NCI-H2081 treated with DMSO at 0.1 percent for 48 hours (cell line): ENCODE measurements at regions not wholly inside any gene's neighbourhood (a gene's known extent, or its start where the extent isn't known, plus 50 kb on each side); places are given as distances from the start of the nearest gene placed in this dataset.
"Not testable (repeated sequence)": the region's sequence is repeated elsewhere in the genome, so short reads cannot be mapped to it uniquely, and the experiment has no call there.

ENCODE experiments used
- DNase-seq: peaks from one replicate; lab custom pipeline; 2025; lab: John Stamatoyannopoulos, UW

DNA sequence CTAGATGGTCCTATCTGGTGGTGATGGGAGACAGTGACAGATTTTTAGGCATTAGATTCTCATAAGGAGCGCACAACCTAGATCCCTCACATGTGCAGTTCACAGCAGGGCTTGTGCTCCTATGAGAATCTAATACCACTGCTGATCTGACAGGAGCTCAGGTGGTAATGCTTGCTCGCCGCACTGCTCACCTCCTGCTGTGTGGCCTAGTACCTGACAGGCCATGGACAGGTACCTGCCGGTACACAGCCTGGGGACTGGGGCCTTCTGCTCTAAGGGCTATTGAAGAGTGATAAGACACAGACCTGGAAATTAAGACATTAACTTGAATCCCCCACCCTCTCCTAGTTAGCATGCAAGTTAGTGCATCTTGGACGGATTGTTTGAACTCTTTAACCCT is 64.4 kb downstream of the KLRB1 start:
- DNase-seq: not testable (repeated sequence)

DNA sequence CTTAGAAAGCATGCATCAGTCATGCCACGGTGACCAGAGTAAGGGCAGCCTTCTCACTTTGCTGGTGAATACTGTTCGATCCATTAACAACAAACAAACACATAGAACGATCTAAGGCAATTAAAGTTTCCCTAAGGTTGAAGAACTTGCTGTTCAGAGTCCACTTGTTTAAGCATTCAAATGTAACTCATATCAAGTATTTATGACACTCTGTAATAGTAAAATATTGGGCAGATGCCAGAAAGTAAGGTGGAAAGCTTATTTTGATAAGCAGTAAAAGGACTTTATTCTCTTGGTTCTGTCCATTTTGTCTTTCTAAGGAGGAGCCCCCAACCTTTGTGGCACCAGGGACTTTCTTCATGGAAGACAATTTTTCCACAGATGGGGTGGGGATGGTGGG is 64.9 kb downstream of the KLRB1 start:
- DNase-seq: not testable (repeated sequence)

DNA sequence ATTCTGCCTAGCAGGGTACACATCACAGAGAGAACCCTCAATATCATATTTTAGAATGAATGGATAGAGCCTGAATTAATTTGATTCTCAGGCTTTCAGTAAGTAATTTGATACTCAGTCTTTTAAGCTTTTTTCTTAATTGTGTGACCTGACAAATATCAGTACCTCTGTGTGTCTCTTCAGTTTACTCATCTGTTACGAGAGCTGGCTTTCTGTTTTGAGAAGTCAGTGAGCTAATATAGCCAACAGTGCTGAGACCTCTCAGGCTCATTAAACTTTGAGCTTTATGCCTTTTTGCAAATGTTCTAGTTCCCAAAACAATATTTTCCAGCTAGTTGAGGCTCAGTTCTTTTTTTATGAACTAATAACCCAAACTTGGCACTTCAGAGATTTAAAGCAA is 91.8 kb downstream of the KLRB1 start:
- not testable (repeated sequence) for DNase-seq

DNA sequence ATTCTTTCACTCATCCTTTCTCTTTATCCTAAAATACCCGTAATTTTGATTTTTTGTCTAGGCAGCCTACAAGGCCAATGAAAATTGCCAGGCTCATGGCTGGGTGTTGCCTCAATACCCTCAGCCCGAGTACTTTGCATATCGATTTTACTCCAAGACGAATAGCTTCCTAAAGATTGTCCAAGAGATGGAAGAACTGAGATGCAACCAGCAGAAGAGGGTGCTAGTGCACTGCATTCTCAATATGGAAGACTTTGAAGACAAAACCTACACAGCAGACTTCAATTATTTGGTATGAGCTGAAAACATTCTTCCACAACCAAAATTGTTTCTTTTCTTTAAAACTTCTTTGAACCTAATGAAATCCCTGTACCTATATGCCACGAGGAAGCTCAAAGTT is 95.0 kb downstream of the KLRB1 start:
- not testable (repeated sequence) for DNase-seq

DNA sequence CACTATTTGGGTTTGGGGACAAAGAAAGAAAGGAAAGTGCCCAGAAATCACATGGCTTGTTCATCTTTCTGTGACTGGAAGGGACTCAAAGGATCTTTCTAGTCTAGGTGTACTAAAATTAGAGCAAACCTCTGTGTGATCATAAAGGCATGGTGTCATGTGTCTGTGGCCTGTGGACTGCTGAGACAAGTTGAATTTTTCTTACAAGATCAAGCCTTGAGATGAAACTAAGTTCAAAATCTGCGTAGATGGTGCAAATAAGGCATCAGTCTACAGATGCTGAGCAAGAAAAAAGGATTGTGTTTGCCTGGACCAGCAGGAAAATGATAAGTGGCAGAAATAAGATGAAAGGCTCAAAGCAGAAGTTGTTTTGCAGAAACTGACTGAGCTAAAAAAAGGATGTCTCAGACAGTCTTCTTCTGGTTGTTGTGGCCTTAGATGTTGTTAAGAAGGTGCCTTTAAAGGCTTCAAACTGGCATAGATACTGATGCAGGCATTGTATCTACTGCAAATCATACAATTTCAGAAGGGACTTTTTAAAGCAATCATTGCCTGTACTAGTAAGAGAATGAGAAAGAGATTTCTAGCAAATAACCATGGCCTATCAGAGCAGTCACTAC is 97.2 kb downstream of the KLRB1 start:
- DNase-seq: not testable (repeated sequence)

DNA sequence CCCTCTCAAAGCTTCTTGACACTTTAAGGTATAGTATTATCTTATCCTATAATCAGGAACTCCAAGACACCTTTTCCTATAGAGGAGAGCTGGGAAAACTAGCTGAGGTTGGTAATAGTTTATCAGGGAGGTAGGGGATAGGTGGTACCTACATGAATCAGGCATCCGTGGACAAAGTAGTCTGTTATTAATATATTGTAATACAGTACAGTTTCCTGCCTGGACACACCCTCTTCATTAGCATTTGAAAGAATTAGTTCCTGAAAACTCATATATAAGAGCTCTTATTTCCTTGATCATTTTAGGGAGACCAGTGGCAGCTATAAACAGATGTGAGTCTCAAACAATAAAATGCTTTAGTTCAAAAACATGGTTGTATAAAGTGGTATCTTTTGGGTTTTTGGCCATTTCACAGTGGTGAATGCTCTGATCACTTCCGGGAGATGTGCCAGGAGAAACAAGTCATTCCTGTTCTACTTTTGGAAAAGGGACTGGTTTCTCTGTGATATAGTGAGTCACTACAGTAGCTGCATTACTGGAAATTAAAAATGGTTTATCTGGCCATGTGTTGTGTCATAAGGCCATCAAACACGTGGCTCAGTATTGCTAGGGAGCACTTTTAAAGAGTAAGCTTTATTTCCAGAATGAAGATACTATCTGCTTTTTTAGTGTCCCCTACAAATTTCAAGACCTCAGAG is 98.1 kb downstream of the KLRB1 start:
- DNase-seq: no peak

DNA sequence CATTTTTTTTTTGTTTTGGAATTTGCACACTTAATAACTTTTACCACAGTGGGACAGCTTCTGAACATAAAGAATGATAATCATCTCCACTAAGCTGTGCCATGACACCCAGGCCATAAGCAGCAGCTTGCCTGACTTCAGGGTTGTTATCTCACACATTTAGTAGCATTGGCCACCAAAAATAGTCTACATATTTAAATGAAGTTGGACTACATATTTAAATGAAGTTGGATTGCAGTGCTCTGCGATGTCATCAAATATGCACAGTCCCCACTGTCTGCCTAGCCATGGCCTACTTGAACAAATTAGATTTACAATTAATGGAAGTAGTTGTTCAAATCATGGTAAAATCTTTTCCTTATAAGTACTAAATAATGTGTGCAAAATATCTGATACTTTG is 101.0 kb downstream of the KLRB1 start:
- DNase-seq: no peak

DNA sequence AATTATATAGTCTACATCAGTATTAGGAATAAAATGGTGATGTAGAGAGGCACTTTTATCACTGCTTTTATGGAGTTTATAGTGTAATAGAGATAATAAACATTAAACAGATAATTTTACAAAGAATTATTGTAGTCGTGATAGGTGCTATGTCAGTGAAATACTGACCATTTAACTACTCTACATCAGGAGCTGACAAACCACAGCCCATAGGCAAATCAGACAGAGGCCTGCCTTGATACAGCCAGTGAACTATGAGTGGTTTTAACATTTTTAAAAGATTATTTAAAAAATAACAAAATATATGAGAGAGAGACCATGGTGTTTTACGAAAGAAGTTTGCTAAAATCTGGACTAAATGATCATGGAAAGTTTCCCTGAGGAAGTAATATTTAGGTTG is 104.3 kb downstream of the KLRB1 start:
- DNase-seq: not testable (repeated sequence)

DNA sequence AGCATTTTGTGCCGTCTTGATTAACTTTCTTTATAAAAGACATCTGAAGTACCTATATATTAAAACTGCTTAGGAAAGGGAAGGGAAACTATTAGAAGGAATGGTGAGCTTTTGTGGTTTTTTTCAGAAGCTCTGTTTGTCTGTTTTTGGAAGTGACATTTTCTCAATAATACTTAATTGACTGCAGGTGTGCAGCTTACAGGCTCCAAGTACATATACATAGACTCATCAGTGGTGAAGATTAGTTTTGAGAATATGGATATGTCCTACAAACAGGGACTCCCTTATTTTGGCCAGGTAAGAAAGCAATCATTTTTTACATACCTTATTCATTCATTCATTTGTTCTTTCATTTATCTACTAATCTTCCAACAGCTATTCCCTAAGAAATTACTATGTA is 104.9 kb downstream of the KLRB1 start:
- DNase-seq: not testable (repeated sequence)

DNA sequence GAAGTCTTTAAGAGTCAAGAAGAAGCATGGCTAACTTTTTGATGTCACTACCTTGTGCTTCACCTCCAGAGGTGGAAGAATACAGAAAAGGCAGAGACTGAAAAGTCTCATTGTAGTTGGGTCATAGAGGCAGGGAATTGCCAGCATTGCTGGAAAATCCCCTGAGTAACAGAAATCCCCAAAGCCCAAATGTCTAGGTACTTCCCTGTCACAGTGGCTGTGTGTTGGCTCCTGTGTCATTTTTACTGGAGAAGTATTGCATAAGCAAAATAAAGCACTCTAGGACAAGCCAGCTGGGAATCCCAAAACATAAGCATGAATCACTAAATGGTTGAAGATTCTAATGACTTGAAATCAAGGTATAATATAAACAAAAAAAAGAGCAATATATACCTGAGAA is 114.4 kb downstream of the KLRB1 start:
- not testable (repeated sequence) for DNase-seq

DNA sequence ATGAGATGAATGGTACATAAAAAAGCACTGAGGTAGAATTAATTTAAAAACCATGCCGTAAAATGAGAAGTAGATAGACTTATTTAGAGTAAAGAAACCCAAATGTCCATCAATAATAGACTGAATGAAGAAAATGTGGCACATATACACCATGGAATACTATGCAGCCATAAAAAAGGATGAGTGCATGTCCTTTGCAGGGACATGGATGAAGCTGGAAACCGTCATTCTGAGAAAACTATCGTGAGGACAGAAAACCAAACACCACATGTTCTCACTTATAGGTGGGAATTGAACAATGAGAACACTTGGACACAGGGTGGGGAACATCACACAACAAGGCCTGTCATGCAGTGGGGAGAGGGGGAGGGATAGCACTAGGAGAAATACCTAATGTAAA is 126.4 kb downstream of the KLRB1 start:
- DNase-seq: not testable (repeated sequence)

DNA sequence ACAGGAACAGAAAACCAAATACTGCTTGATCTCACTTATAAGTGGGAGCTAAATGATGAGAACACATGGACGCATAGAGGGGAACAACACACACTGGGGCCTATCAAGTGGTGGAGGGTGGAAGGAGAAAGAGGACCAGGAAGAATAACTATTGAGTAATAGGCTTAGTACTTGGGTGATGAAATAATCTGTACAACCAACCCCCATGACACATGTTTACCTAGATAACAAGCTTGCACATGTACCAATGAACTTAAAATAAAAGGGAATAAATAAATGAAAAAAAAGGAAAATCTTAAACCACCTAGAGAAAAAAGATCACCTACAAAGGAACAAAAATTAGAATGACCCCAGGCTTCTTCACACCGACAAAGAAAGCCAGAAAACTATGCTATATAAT is 133.5 kb downstream of the KLRB1 start:
- DNase-seq: not testable (repeated sequence)

DNA sequence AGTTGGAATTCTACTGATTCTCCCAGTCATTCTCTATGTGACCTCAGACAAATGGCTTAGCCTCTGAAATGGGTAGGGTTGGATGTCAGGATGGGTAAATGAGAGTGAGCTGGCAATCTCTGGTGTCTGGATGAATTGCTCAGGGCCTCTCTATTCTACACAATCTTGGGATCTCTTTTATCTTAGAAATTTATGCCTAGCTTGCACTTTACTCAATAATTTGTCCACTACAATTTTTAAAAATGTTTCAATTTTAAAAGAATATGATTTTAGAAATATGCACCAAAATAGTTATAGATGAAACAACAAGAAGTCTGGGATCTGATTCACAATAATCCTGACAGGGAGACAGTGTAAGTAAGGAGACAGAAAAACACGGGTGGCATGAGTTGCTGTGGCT is 134.1 kb downstream of the KLRB1 start:
- not testable (repeated sequence) for DNase-seq

DNA sequence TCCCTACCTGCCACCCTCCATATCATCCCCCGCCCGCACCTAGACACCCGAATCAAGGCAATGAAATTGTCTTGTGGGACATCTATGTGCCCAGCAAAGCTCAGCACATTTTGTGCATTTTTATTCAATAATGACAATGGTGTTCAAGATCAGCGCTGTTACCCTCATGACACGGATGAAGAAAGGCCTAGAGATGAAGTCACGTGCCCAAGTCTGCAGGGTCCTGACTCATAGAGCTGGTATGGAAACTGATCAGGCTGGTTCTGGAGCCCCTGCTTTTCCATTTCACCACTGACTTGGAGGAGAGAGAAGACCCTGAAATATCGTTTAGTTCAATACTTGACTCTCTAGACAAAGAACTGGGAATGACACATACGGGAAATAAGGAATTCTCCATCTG is 136.2 kb downstream of the KLRB1 start:
- DNase-seq: not testable (repeated sequence)

DNA sequence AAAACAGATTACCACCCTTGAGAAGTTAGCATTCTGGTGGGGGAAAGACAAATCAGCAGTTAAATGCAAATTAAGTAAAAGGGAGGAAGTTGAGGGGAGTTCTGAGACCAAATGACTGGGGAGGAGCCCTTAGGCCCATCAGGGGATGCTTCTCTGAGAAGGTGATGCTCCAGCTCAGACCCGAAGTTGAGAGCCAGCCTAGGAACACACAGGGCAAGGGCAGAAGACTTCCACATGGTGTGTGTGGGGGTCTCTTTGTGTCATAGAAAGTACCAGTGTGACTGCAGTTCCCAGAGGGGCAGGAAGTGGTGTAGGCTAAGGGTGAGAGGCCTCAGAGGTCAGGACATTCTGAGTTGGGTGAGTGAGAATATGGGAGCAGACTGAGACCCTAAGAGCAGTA is 137.3 kb downstream of the KLRB1 start:
- DNase-seq: not testable (repeated sequence)

DNA sequence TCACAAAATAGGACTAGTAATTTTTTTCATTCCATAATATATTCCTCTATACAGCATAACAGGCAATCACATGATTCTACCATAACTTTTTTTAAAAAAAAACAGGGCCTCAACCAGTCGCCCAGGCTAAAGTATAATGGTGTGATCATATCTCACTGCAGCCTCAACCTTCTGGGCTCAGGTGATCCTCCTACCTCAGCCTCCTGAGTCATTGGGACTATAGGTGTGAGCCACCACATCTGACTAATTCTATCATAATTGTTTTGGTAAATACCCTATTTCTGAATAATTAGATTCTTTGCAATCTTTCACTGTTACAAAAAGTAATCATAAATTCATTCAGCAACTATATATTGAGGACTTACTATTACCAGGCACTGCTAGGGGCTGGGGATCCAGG is 137.8 kb downstream of the KLRB1 start:
- not testable (repeated sequence) for DNase-seq

DNA sequence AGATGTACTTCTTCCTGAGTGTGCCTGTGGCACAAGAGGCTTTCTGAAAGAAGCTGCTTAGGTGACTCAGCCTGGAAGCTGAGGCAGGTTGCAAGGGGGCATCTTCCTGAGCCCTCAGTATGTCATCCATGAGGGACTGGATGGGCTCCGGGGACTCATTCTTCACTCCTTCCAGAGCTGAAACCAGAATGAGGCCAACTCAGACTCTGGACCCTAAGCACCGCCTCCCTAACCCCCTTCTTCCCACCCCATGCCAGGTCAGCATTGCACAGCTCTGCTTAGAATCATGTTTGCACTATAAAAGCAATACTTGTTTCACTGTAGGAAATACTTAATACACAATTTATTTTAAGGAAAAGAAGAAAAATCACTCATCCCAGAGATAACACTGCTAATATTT is 138.3 kb downstream of the KLRB1 start:
- not testable (repeated sequence) for DNase-seq

DNA sequence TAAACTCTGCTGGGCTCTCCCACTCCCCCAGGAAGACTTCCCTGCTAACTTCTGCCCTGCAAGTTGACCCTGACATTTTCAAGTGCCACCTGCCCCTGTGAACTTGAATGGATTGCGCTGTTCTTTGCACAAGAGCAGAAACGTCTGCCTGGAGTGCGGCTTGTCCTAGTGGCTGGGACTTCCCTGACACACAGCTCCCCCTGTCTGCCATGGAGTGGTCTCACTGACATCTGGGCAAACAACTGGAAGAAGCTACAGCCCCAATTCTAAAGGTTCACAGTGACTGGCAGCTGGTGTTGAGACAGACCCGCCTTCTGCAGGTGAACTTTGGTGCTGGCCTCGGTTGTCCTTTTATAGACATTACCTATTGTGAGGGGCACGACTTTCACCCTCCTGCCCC is 138.7 kb downstream of the KLRB1 start:
- not testable (repeated sequence) for DNase-seq

DNA sequence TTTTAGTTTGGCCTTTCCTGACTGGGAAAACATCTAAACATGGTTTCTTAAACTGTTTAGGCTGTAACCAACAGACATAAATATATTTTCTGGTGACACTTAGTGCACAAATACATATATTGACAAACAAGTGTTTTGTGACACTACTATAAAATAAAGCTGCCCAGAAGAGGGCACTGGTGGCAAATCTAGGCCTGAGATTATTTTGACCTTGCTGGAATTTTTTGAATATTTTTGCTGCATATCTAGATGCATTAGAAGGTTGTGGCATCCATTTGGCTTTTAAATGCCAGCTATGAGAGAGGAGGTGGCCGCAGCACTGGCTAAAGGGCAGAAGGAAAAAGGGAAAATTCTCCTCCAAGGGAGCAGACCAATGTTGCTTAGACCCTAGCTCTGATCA is 139.6 kb downstream of the KLRB1 start:
- DNase-seq: not testable (repeated sequence)

DNA sequence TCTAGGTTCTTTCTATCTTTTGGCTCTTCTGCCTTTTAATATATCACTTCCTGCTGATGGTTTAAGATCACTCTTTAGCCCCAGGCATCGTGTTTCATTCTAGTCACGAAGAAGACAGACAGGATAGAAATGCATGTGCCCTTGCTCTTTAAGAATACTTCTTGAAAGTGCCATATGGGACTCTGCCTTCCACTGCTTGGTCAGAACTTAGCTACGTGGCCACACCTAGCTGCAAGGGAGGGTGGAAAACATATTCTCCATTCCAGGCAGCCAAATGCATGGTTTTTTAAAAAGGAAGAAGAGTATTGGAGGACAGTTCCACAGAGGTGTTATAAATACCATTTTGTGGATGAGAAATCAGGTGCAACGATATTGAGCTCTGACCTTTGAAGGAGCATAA is 143.3 kb downstream of the KLRB1 start:
- DNase-seq: no peak

DNA sequence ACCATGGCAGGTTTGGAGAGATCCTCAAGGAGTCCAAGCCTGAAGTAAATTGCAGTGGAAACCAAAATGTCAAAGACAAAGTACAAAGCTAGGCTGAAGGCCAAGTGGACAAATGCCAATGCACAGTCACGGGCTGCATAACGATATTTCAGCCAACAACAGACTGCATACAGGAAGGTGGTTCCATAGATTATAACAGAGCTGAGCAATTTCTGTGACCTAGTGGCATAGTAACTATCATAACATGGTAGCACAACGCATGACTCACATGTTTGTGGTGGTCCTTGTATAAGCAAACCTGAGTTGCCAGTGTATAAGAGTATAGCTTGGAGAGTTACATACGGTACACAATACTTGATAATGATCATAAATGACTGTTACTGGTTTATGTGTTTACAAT is 152.2 kb downstream of the KLRB1 start:
- DNase-seq: not testable (repeated sequence)

DNA sequence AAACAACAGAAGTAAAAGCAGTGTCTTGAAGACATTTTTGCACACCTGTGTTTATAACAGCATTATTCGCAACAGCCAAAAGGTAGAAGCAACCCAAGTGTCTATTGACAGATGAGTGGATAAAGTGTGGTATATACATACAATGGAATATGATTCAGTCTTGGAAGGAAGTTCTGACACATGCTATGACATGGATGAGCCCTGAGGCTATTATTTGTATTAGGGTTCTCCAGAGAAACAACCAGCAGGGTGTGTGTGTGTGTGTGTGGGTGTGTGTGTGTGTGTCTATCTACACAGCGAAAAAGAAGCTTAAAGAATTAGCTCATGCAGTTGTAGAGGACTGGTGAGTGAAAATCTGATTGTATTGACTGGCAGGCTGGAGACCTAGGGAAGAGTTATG is 153.7 kb downstream of the KLRB1 start:
- not testable (repeated sequence) for DNase-seq

DNA sequence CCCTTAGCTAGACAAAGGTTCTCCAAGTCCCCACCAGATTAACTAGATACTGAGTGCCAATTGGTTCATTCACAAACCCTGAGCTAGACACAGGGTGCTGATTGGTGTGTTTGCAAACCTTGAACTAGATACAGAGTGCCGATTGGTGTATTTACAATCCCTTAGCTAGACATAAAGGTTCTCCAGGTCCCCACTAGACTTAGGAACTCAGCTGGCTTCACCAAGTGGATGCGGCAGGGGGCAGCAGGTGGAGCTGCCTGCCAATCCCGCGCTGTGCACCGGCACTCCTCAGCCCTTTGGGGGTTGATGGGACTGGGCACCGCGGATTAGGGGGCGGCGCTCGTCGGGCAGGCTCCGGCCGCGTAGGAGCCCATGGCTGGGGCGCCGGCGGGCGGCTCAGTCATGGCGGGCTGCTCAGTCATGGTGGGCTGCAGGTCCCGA is 157.6 kb downstream of the KLRB1 start:
- not testable (repeated sequence) for DNase-seq

DNA sequence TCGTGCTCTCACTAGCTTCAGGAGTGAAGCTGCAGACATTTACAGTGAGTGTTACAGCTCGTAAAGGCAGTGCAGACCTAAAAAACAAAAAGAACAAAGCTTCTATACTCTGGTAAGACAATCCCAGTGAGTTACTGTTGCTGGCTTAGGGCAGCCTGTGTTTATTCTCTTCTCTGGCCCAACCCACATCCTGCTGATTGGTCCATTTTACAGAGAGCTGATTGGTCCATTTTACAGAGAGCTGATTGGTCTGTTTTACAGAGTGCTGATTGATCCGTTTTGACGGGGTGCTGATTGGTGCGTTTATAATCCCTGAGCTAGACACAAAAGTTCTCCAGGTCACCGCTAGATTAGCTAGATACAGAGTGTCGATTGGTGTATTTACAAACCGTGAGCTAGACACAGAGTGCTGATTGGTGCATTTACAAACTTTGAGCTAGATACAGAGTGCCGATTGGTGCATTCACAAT is 158.0 kb downstream of the KLRB1 start:
- not testable (repeated sequence) for DNase-seq
